ENCODE measurements at regions not wholly inside any gene's neighbourhood (a gene's known extent, or its start where the extent isn't known, plus 50 kb on each side); places are given as distances from the start of the nearest gene placed in this dataset.

- no peaks in the 10 kb centered on the region for H3K36me3 ChIP-seq
- intact Hi-C loops (cut with DNase I; ENCODE audit: low total_unique reads) (no loop called here), in situ Hi-C loops (cut with MboI; ENCODE audit: low pct_ligation_motif_present in 1 of 4, low pct_unique_long_range_greater_than_20kb in 1 of 4, low sequenced_read_pairs in 3 of 4) (no loop called here)
- H3K4me1 ChIP-seq: no peaks in the 10 kb centered on the region
- no peak for DNase-seq
- WGBS, 2 donors (ENCODE audit: low coverage in 1 of 2): 67% methylated on average over 3 of the region's 3 CpGs; no CpG with 5 or more reads in 1 of the 2 donors
- no peak overlapping the region for H3K4me3 ChIP-seq
- no peak overlapping the region for H3K27ac ChIP-seq
- H3K9me3 ChIP-seq: no peaks in the 10 kb centered on the region
- TF ChIP-seq CTCF (IDR thresholded peaks at IDR 0.05) (no peak), POLR2AphosphoS5 (IDR thresholded peaks at IDR 0.05) (no peak), POLR2A (IDR thresholded peaks at IDR 0.05) (no peak), EP300 (IDR thresholded peaks at IDR 0.05; ENCODE audit: low read depth) (no peak)
- H3K27me3 ChIP-seq: no peaks in the 10 kb centered on the region
Observed at GRCh38 chr2:149972066-149972465, 384.5 kb upstream of the MMADHC start.

DNA sequence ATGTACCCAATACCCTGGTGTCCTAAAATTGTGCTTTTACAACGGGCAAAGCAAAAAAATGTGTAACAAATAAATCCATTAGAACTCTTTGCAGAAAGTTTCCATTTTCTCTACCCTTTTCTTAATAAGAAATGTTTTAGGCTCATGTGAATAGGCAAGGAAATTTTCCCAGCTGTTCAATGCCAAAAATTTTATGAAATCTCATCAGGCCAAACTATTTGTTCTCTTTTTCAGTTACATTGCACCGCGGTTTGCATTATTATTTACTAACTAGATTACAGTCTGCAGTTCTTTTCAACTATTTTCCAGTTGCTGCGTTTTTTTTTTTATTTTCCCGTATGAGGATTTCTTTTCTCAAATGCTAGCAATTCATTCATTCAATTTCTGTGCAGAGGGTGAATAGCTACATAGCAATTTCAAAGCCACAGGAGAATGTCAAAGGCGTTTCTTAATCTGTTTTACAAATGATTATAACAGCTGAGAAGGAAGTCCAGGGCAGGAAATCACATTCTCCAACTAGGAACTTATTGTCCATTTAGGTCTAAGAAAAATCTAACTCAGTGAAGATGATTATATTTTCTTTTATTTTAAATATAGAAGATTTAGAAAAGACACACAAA lies 367.5 kb upstream of the MMADHC start:
- in situ Hi-C loops (cut with MboI; ENCODE audit: low pct_ligation_motif_present in 1 of 4, low pct_unique_long_range_greater_than_20kb in 1 of 4, low sequenced_read_pairs in 3 of 4): no loop called here
- intact Hi-C loops (cut with DNase I; ENCODE audit: low total_unique reads): no loop called here
- no peak overlapping the region for H3K4me3 ChIP-seq

DNA sequence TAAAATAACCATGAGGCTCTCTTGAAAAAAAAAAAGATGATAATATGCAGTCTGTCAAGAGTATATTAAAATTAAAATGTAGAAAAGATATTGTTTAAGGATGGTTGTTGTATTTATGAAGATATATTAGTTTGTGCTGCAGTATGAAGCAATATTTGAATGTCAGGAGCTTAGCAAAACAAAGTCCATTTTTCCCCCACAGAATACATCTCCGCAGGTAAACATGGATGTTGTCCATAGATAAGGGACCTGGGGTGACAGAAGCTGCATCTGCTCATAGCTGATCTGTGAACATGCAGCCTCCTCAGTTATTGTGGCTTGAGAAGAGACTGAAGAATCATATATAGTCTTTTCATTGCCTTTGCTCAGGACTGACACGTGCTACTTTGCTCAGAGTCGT lies 366.1 kb upstream of the MMADHC start:
- Histone ChIP-seq H3K4me1 (no peaks in the 10 kb centered on the region), H3K9me3 (no peaks in the 10 kb centered on the region), H3K27ac (no peak overlapping the region), H3K27me3 (no peaks in the 10 kb centered on the region), H3K36me3 (no peaks in the 10 kb centered on the region), H3K4me3 (no peak overlapping the region)
- TF ChIP-seq POLR2A (IDR thresholded peaks at IDR 0.05) (no peak), EP300 (IDR thresholded peaks at IDR 0.05; ENCODE audit: low read depth) (no peak), POLR2AphosphoS5 (IDR thresholded peaks at IDR 0.05) (no peak)
- in situ Hi-C loops (cut with MboI; ENCODE audit: low pct_ligation_motif_present in 1 of 4, low pct_unique_long_range_greater_than_20kb in 1 of 4, low sequenced_read_pairs in 3 of 4) (no loop called here), intact Hi-C loops (cut with DNase I; ENCODE audit: low total_unique reads) (no loop called here)
- 71 to 84% methylated on average over 2 to 3 of the region's 3 CpGs for WGBS, 2 donors (ENCODE audit: low coverage in 1 of 2)
- no peak for DNase-seq

More for the DNA sequence above, 367.5 kb upstream of the MMADHC start:
- no peaks in the 10 kb centered on the region for H3K4me1 ChIP-seq
- 66 to 73% methylated on average over 6 of the region's 6 CpGs for WGBS, 2 donors (ENCODE audit: low coverage in 1 of 2)
- DNase-seq: no peak
- no peaks in the 10 kb centered on the region for H3K9me3 ChIP-seq
- no peaks in the 10 kb centered on the region for H3K27me3 ChIP-seq
- no peak for TF ChIP-seq POLR2A (IDR thresholded peaks at IDR 0.05)
- no peak for TF ChIP-seq CTCF (IDR thresholded peaks at IDR 0.05)
- TF ChIP-seq EP300 (IDR thresholded peaks at IDR 0.05; ENCODE audit: low read depth): no peak
- no peak for TF ChIP-seq POLR2AphosphoS5 (IDR thresholded peaks at IDR 0.05)
- H3K27ac ChIP-seq: no peak overlapping the region
- H3K36me3 ChIP-seq: no peaks in the 10 kb centered on the region

GRCh38 chr2:149931486-149931885 lies 343.9 kb upstream of the MMADHC start:
- no peaks in the 10 kb centered on the region for H3K36me3 ChIP-seq
- 59% methylated on average over 1 of the region's 1 CpG; no CpG with 5 or more reads in 1 of the 2 donors for WGBS, 2 donors (ENCODE audit: low coverage in 1 of 2)
- H3K27ac ChIP-seq: no peak overlapping the region
- TF ChIP-seq POLR2A (IDR thresholded peaks at IDR 0.05) (no peak), POLR2AphosphoS5 (IDR thresholded peaks at IDR 0.05) (no peak), CTCF (IDR thresholded peaks at IDR 0.05) (no peak), EP300 (IDR thresholded peaks at IDR 0.05; ENCODE audit: low read depth) (no peak)
- H3K4me3 ChIP-seq: no peak overlapping the region
- H3K27me3 ChIP-seq: no peaks in the 10 kb centered on the region
- intact Hi-C loops (cut with DNase I; ENCODE audit: low total_unique reads) (no loop called here), in situ Hi-C loops (cut with MboI; ENCODE audit: low pct_ligation_motif_present in 1 of 4, low pct_unique_long_range_greater_than_20kb in 1 of 4, low sequenced_read_pairs in 3 of 4) (no loop called here)
- H3K9me3 ChIP-seq: no peaks in the 10 kb centered on the region
- DNase-seq: no peak
- no peaks in the 10 kb centered on the region for H3K4me1 ChIP-seq

- Histone ChIP-seq H3K9me3 (no peaks in the 10 kb centered on the region), H3K36me3 (no peaks in the 10 kb centered on the region), H3K4me3 (no peak overlapping the region), H3K27ac (no peak overlapping the region), H3K4me1 (no peaks in the 10 kb centered on the region), H3K27me3 (no peaks in the 10 kb centered on the region)
- TF ChIP-seq EP300 (IDR thresholded peaks at IDR 0.05; ENCODE audit: low read depth): no peak
- TF ChIP-seq POLR2A (IDR thresholded peaks at IDR 0.05): no peak
- no peak for TF ChIP-seq CTCF (IDR thresholded peaks at IDR 0.05)
- TF ChIP-seq POLR2AphosphoS5 (IDR thresholded peaks at IDR 0.05): no peak
- in situ Hi-C loops (cut with MboI; ENCODE audit: low pct_ligation_motif_present in 1 of 4, low pct_unique_long_range_greater_than_20kb in 1 of 4, low sequenced_read_pairs in 3 of 4) (no loop called here), intact Hi-C loops (cut with DNase I; ENCODE audit: low total_unique reads) (no loop called here)
- WGBS, 2 donors (ENCODE audit: low coverage in 1 of 2): 12 to 31% methylated on average over 2 of the region's 2 CpGs
- DNase-seq: no peak
Observed at GRCh38 chr2:149928011-149928410, 340.4 kb upstream of the MMADHC start.
